ENCODE measurements at regions not wholly inside any gene's neighbourhood (a gene's known extent, or its start where the extent isn't known, plus 50 kb on each side); places are given as distances from the start of the nearest gene placed in this dataset.

- DNase-seq = no peak
- no peak overlapping the region for H3K9ac ChIP-seq (ENCODE audit: low read depth, low read length)
- H2BK120ac ChIP-seq (ENCODE audit: low read depth, low read length) = peak overlapping the region; percentile 80
- no peak overlapping the region for H3K23ac ChIP-seq (ENCODE audit: low read depth, low read length)
- 100% methylated on average over 1 of the region's 4 CpGs; no CpG with 5 or more reads in 1 of the 2 experiments for WGBS, 2 experiments (ENCODE audit: extremely low coverage in 2 of 2, insufficient read length in 1 of 2)
- H4K91ac ChIP-seq (ENCODE audit: insufficient read depth, low read depth, low read length) = peak overlapping the region; percentile 27; the same call in 1 of the 2 replicates
- no peaks in the 10 kb centered on the region for H3K79me1 ChIP-seq (ENCODE audit: low read depth in 1 of 2, low read length in 2 of 2)
- in situ Hi-C loops (cut with MboI; ENCODE audit: low sequenced_read_pairs) = no loop called here
- no TSS peak for BruUV-seq (replicated peaks)
- no peak overlapping the region for H3K56ac ChIP-seq (ENCODE audit: extremely low read depth, insufficient read depth, low read length)
- H3K4me3 ChIP-seq (ENCODE audit: insufficient read depth, low read depth, low read length) = no peak overlapping the region
- CTCF ChIA-PET = no interaction called here
- H2AFZ ChIP-seq (replicated peaks; ENCODE audit: low read length, poor library complexity) = no peak overlapping the region
- no peak overlapping the region for H3K4me2 ChIP-seq (ENCODE audit: low read depth, low read length)
- peak overlapping the region; percentile 39 for H2BK15ac ChIP-seq (ENCODE audit: low read depth, low read length)
- 0 out of 2 replicates have a peak overlapping the region, but pooled peaks have one; percentile 59 for H3K4ac ChIP-seq (ENCODE audit: low read depth, low read length)
- intact Hi-C loops (cut with micrococcal nuclease) = loop anchor here (5.0 to 10.0 kb wide), 3 partner anchors 226 to 1059 kb away; no protein-coding TSS in a partner anchor
- H4K5ac ChIP-seq (ENCODE audit: low read depth, low read length) = peak overlapping the region; percentile 36; the same call in 1 of the 2 replicates
- H3K9me3 ChIP-seq (ENCODE audit: control insufficient read depth, insufficient read depth, low read length) = peaks cover 6% of the 10 kb centered on the region
- H3K36me3 ChIP-seq (ENCODE audit: control insufficient read depth, insufficient read depth, low read length) = no peaks in the 10 kb centered on the region
- H3K14ac ChIP-seq (replicated peaks; ENCODE audit: low read depth, low read length) = peak overlapping the region; percentile 44; the same call in 1 of the 2 replicates
- no peaks in the 10 kb centered on the region; the same call in 1 of the 2 replicates for H3K9me1 ChIP-seq (ENCODE audit: insufficient read depth, low read length)
- H2AK9ac ChIP-seq (replicated peaks; ENCODE audit: low read depth, low read length, poor library complexity) = no peak overlapping the region
- peaks cover 6% of the 10 kb centered on the region for H3K4me1 ChIP-seq (ENCODE audit: control insufficient read depth, insufficient read depth, low read length)
- H2BK20ac ChIP-seq (ENCODE audit: low read depth, low read length) = peak overlapping the region; percentile 27; the same call in 1 of the 2 replicates
- H3K27ac ChIP-seq (ENCODE audit: insufficient read depth, low read length) = peak overlapping the region; percentile 27; the same call in 1 of the 2 replicates
- no peak for ATAC-seq (ENCODE audit: low read depth)
- H3K18ac ChIP-seq (ENCODE audit: low read depth, low read length) = peak overlapping the region; percentile 62; the same call in 1 of the 2 replicates
- no peaks in the 10 kb centered on the region for H4K20me1 ChIP-seq (ENCODE audit: insufficient read depth, low read length)
- TF ChIP-seq BHLHE40 (IDR thresholded peaks at IDR 0.05; ENCODE audit: low read depth, low read length) (no peak), SMC3 (IDR thresholded peaks at IDR 0.05; ENCODE audit: low read depth, low read length) (no peak)
- H4K8ac ChIP-seq (ENCODE audit: low read depth in 2 of 2, low read length in 2 of 2) = peak overlapping the region in 1 of 2 experiments; percentile 21; a peak in 1 of 4 replicates
- dilution Hi-C loops (cut with HindIII; ENCODE audit: low sequenced_read_pairs, unreplicated experiment) = no loop called here
- peak overlapping the region; percentile 51 for H2AK5ac ChIP-seq (ENCODE audit: low read depth, low read length)
- H2BK5ac ChIP-seq (ENCODE audit: low read depth, low read length, poor library complexity, severe bottlenecking) = peak overlapping the region; percentile 24
- H3K27me3 ChIP-seq (ENCODE audit: control insufficient read depth, insufficient read depth, low read length) = no peaks in the 10 kb centered on the region
- POLR2A ChIA-PET (ENCODE audit: unreplicated experiment) = no interaction called here
These were observed 63.4 kb upstream of the KPNA3 start for GRCh38 chr13:49855930-49856329.

Measured in IMR-90 (cell line).